ENCODE measurements at regions not wholly inside any gene's neighbourhood (a gene's known extent, or its start where the extent isn't known, plus 50 kb on each side); places are given as distances from the start of the nearest gene placed in this dataset.

DNA sequence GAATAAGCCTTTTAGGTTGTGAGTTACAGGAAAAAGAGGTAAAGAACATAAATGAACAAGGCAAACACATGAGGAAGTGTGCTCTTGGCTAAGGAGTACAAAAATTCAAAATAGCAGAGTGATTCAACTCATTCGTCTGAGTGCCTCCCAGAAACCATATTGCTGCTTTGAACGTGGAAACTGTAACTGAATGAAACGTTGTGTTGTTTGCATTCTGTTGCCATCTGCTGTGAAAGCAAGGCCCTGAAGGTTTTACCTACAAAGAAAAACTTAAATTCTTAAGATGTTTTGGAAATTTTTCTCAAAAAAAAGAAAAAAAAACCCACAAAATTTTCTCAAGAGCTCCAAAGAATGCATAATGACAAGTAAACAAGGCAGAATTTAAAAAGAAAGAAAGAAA is 375.4 kb upstream of the HS3ST5 start:
- TF ChIP-seq, protein P1, sequence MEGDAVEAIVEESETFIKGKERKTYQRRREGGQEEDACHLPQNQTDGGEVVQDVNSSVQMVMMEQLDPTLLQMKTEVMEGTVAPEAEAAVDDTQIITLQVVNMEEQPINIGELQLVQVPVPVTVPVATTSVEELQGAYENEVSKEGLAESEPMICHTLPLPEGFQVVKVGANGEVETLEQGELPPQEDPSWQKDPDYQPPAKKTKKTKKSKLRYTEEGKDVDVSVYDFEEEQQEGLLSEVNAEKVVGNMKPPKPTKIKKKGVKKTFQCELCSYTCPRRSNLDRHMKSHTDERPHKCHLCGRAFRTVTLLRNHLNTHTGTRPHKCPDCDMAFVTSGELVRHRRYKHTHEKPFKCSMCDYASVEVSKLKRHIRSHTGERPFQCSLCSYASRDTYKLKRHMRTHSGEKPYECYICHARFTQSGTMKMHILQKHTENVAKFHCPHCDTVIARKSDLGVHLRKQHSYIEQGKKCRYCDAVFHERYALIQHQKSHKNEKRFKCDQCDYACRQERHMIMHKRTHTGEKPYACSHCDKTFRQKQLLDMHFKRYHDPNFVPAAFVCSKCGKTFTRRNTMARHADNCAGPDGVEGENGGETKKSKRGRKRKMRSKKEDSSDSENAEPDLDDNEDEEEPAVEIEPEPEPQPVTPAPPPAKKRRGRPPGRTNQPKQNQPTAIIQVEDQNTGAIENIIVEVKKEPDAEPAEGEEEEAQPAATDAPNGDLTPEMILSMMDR (IDR thresholded peaks at IDR 0.05; ENCODE audit: low read length), result no peak
- TF ChIP-seq EZH2phosphoT487 (IDR thresholded peaks at IDR 0.05; ENCODE audit: low read length) (no peak), EZH2 (optimal IDR thresholded peaks at IDR 0.05; ENCODE audit: low read depth, low read length) (no peak)
